Panc1 (cell line): ENCODE measurements at regions not wholly inside any gene's neighbourhood (a gene's known extent, or its start where the extent isn't known, plus 50 kb on each side); places are given as distances from the start of the nearest gene placed in this dataset.

Source experiments
- ATAC-seq: fragments of 200-7000 bp; cut with Tn5 transposase; 2 replicates; pipeline ENCODE4 v1.9.1; 2020; ENCODE audit warnings: mild to moderate bottlenecking, moderate library complexity
- BruUV-seq: library from RNA; stranded (reverse); fragments of 400-500 nt; replicated peaks from 2 replicates; lab custom pipeline; 2021; lab: Mats Ljungman, UMichigan
- CTCF ChIA-PET: fragments of 300-600 bp; sonication (Branson Sonifier 250); formaldehyde crosslinking; loops from one replicate; lab custom pipeline; 2022; ENCODE audit warnings: antibody characterized with exemption; lab: Charles Lee
- POLR2A ChIA-PET: fragments of 300-600 bp; sonication (Branson Sonifier 250); formaldehyde crosslinking; loops from one replicate; lab custom pipeline; 2022; ENCODE audit warnings: antibody characterized with exemption; lab: Charles Lee
- DNase-seq: peaks from one replicate; pipeline ENCODE4 v3.0.0-alpha.2; 2010; ENCODE audit warnings: low read depth, low spot score
- H3K27ac ChIP-seq: 2 replicates; pipeline ENCODE4 v1.5.1; 2011; ENCODE audit warnings: mild to moderate bottlenecking, low read length, inconsistent platforms
- H3K27me3 ChIP-seq: fragments of 200-500 bp; sonication (Bioruptor generic); 2 replicates; pipeline ENCODE4 v1.6.0; 2014; ENCODE audit warnings: low read length, inconsistent platforms; ENCODE audit not compliant: control insufficient read depth, insufficient read depth
- H3K36me3 ChIP-seq: fragments of 200-500 bp; sonication (Bioruptor generic); 2 replicates; pipeline ENCODE4 v1.5.1; 2014; ENCODE audit warnings: inconsistent platforms, mild to moderate bottlenecking, low read length, moderate library complexity; ENCODE audit not compliant: control insufficient read depth, insufficient read depth
- H3K4me1 ChIP-seq: 2 replicates; pipeline ENCODE4 v1.5.1; 2011; ENCODE audit warnings: inconsistent platforms, mild to moderate bottlenecking, low read length, moderate library complexity; ENCODE audit not compliant: control insufficient read depth, insufficient read depth
- H3K4me3 ChIP-seq, 2 experiments: 2 replicates each; pipeline ENCODE4 v1.5.1; 2011 to 2012; ENCODE audit warnings: low read depth in 2 of 2, low read length in 2 of 2, mild to moderate bottlenecking in 2 of 2, inconsistent platforms in 1 of 2, moderate library complexity in 1 of 2
- H3K9me3 ChIP-seq: fragments of 200-500 bp; sonication (Bioruptor generic); 2 replicates; pipeline ENCODE4 v1.5.1; 2014; ENCODE audit warnings: low read depth, mild to moderate bottlenecking, inconsistent platforms, low read length, moderate library complexity; ENCODE audit not compliant: control insufficient read depth, insufficient read depth
- CTCF ChIP-seq: fragments of 450-650 bp; IDR thresholded peaks from 2 replicates; pipeline ENCODE4 v1.5.1; 2017; ENCODE audit warnings: mild to moderate bottlenecking
- POLR2AphosphoS5 ChIP-seq: IDR thresholded peaks from 2 replicates; pipeline ENCODE4 v1.6.1; 2012; ENCODE audit warnings: mild to moderate bottlenecking, low read depth, low read length, moderate library complexity
- REST ChIP-seq, 2 experiments: IDR thresholded peaks; 2 replicates each; pipeline ENCODE4 v1.6.1; 2011 to 2012; ENCODE audit warnings: low read depth in 2 of 2, control low read depth in 1 of 2, low read length in 1 of 2, mild to moderate bottlenecking in 1 of 2, moderate library complexity in 1 of 2; ENCODE audit not compliant: insufficient read depth in 1 of 2
- SIN3A ChIP-seq: IDR thresholded peaks from 2 replicates; pipeline ENCODE4 v1.6.1; 2012; ENCODE audit warnings: low read depth, mild to moderate bottlenecking, low read length, moderate library complexity, borderline replicate concordance; ENCODE audit not compliant: insufficient read depth
- TCF7L2 ChIP-seq: IDR thresholded peaks from 2 replicates; pipeline ENCODE4 v1.6.1; 2011; ENCODE audit warnings: mild to moderate bottlenecking, low read depth, low read length, inconsistent platforms
- in situ Hi-C: cut with HindIII; loops from 2 replicates; pipeline ENCODE4 v1.10.0; 2016; ENCODE audit warnings: low sequenced_read_pairs, low pct_unique_long_range_greater_than_20kb
- intact Hi-C: fragments of 100-400 bp; cut with micrococcal nuclease; formaldehyde crosslinking; loops from one replicate; pipeline ENCODE4 v1.10.0; 2022; ENCODE audit not compliant: unreplicated experiment

- Histone ChIP-seq H3K27ac (no peak overlapping the region), H3K4me1 (no peaks in the 10 kb centered on the region), H3K4me3 (no peak overlapping the region), H3K27me3 (no peaks in the 10 kb centered on the region), H3K36me3 (no peaks in the 10 kb centered on the region), H3K9me3 (no peaks in the 10 kb centered on the region)
- TF ChIP-seq TCF7L2, result no peak
- TF ChIP-seq SIN3A, result no peak
- TF ChIP-seq REST (IDR thresholded peaks at IDR 0.05; ENCODE audit: insufficient read depth in 1 of 2, low read depth in 2 of 2, low read length in 1 of 2), result no peak
- no peak for TF ChIP-seq POLR2AphosphoS5
- no peak for TF ChIP-seq CTCF
- ChIA-PET CTCF (no interaction called here), POLR2A (no interaction called here)
- DNase-seq (no peak), ATAC-seq (no peak)
- BruUV-seq, result no TSS peak
- intact Hi-C loops (no loop called here), in situ Hi-C loops (no loop called here)
Measured at GRCh38 chr10:123326674-123327073, 172.5 kb downstream of the BUB3 start.

- BruUV-seq, result no TSS peak
- Histone ChIP-seq H3K27ac (no peak overlapping the region), H3K9me3 (no peaks in the 10 kb centered on the region), H3K27me3 (no peaks in the 10 kb centered on the region), H3K4me1 (no peaks in the 10 kb centered on the region), H3K36me3 (no peaks in the 10 kb centered on the region), H3K4me3 (no peak overlapping the region)
- DNase-seq, result no peak
- ATAC-seq, result no peak
- intact Hi-C loops, result no loop called here
- CTCF ChIA-PET, result no interaction called here
- in situ Hi-C loops, result no loop called here
- POLR2A ChIA-PET, result no interaction called here
- TF ChIP-seq CTCF (no peak), POLR2AphosphoS5 (no peak), TCF7L2 (no peak), SIN3A (no peak), REST (IDR thresholded peaks at IDR 0.05; ENCODE audit: insufficient read depth in 1 of 2, low read depth in 2 of 2, low read length in 1 of 2) (no peak)
Measured at GRCh38 chr10:123327450-123327849, 173.2 kb downstream of the BUB3 start.
